DND-41 (cell line): ENCODE measurements at regions not wholly inside any gene's neighbourhood (a gene's known extent, or its start where the extent isn't known, plus 50 kb on each side); places are given as distances from the start of the nearest gene placed in this dataset.

Experiments
- ATAC-seq: fragments of 200-7000 bp; cut with Tn5 transposase; 3 replicates; pipeline ENCODE4 v1.9.1; 2021; ENCODE audit warnings: low read depth; ENCODE audit not compliant: insufficient read depth
- DNase-seq: peaks from one replicate; pipeline ENCODE4 v3.0.0-alpha.2; 2020
- H2AFZ ChIP-seq: 2 replicates; pipeline ENCODE4 v1.6.0; 2012; ENCODE audit warnings: low read depth, low read length
- H3K27ac ChIP-seq: 2 replicates; pipeline ENCODE4 v1.5.1; 2012; ENCODE audit warnings: low read length, inconsistent platforms
- H3K27me3 ChIP-seq: fragments of 200-600 bp; sonication (generic); 2 replicates; pipeline ENCODE4 v1.6.0; 2012; ENCODE audit warnings: low read length, mild to moderate bottlenecking, inconsistent platforms; ENCODE audit not compliant: insufficient read depth, poor library complexity
- H3K36me3 ChIP-seq: 2 replicates; pipeline ENCODE4 v1.5.1; 2012; ENCODE audit warnings: low read length, inconsistent platforms; ENCODE audit not compliant: insufficient read depth
- H3K4me1 ChIP-seq: 2 replicates; pipeline ENCODE4 v1.5.1; 2012; ENCODE audit warnings: mild to moderate bottlenecking, low read length; ENCODE audit not compliant: insufficient read depth
- H3K4me2 ChIP-seq: 2 replicates; pipeline ENCODE4 v1.6.0; 2012; ENCODE audit warnings: mild to moderate bottlenecking, moderate library complexity, low read length, inconsistent platforms; ENCODE audit not compliant: insufficient read depth
- H3K4me3 ChIP-seq, 2 experiments: fragments of 200-600 bp in 1 of 2; shearing (Covaris generic) in 1 of 2; 2 replicates each; pipeline ENCODE4 v1.5.1; 2012 to 2016; ENCODE audit warnings: inconsistent platforms in 2 of 2, low read length in 2 of 2, mild to moderate bottlenecking in 2 of 2, low read depth in 1 of 2, moderate library complexity in 1 of 2
- H3K79me2 ChIP-seq: 2 replicates; pipeline ENCODE4 v1.6.0; 2012; ENCODE audit warnings: low read length, inconsistent platforms; ENCODE audit not compliant: insufficient read depth
- H3K9ac ChIP-seq: 2 replicates; pipeline ENCODE4 v1.6.0; 2012; ENCODE audit warnings: low read depth, mild to moderate bottlenecking, inconsistent platforms, low read length, moderate library complexity
- H3K9me3 ChIP-seq: 2 replicates; pipeline ENCODE4 v1.5.1; 2012; ENCODE audit warnings: low read length, moderate library complexity, mild to moderate bottlenecking, inconsistent platforms; ENCODE audit not compliant: insufficient read depth, severe bottlenecking
- H4K20me1 ChIP-seq: 2 replicates; pipeline ENCODE4 v1.6.0; 2012; ENCODE audit warnings: low read length; ENCODE audit not compliant: insufficient read depth
- CTCF ChIP-seq: IDR thresholded peaks from 2 replicates; pipeline ENCODE4 v1.5.1; 2012; ENCODE audit warnings: borderline replicate concordance, low read length, moderate library complexity, mild to moderate bottlenecking; ENCODE audit not compliant: poor library complexity, severe bottlenecking; ENCODE audit errors: extremely low read depth
- EZH2 ChIP-seq: IDR thresholded peaks from 3 replicates; pipeline ENCODE4 v1.6.1; 2012; ENCODE audit warnings: borderline replicate concordance, low read depth, mild to moderate bottlenecking, moderate library complexity, low read length, inconsistent platforms; ENCODE audit not compliant: severe bottlenecking

GRCh38 chr5:68154119-68154857 is 61.3 kb upstream of the PIK3R1 start:
- no peak for TF ChIP-seq EZH2
- no peak for TF ChIP-seq CTCF

GRCh38 chr5:68151812-68152211 is 63.7 kb upstream of the PIK3R1 start:
- Histone ChIP-seq H3K9me3 (no peaks in the 10 kb centered on the region), H3K4me2 (no peak overlapping the region), H3K27me3 (no peaks in the 10 kb centered on the region), H4K20me1 (no peaks in the 10 kb centered on the region), H3K4me3 (no peak overlapping the region), H3K27ac (no peak overlapping the region), H3K9ac (no peak overlapping the region), H3K36me3 (no peaks in the 10 kb centered on the region), H2AFZ (no peak overlapping the region), H3K79me2 (no peaks in the 10 kb centered on the region), H3K4me1 (no peaks in the 10 kb centered on the region)
- TF ChIP-seq CTCF, result no peak
- DNase-seq, result no peak
- no peak for ATAC-seq

More at GRCh38 chr5:68154119-68154857, 61.3 kb upstream of the PIK3R1 start:
- ATAC-seq (no peak), DNase-seq (no peak)
- no peaks in the 10 kb centered on the region for H3K27me3 ChIP-seq
- H3K36me3 ChIP-seq, result no peaks in the 10 kb centered on the region
- no peak overlapping the region for H3K4me3 ChIP-seq
- H3K4me2 ChIP-seq, result no peak overlapping the region
- H3K27ac ChIP-seq, result no peak overlapping the region
- H2AFZ ChIP-seq, result no peak overlapping the region
- no peak overlapping the region for H3K9ac ChIP-seq
- H3K4me1 ChIP-seq, result no peaks in the 10 kb centered on the region
- no peaks in the 10 kb centered on the region for H3K9me3 ChIP-seq
- no peaks in the 10 kb centered on the region for H4K20me1 ChIP-seq
- no peaks in the 10 kb centered on the region for H3K79me2 ChIP-seq

DNA sequence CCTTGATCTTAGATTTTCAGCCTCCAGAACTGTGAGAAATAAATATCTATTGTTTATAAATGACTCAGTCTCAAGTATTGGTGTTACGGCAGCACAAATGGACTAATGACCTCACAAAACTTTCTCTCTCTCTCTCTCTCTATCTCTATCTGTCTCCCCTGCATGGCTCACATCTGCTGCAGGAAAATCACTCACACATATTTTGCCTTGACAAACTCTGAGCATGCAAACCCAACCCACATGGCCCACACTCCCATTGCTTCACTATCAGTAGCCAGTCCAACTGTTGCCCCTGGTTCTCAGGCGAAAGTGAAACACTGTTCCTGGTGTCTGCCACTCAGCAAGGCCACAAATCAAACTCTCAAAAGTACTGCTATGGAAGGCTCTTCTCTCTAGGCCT is 66.4 kb upstream of the PIK3R1 start:
- no peaks in the 10 kb centered on the region for H3K27me3 ChIP-seq

More for the DNA sequence above, 66.4 kb upstream of the PIK3R1 start:
- Histone ChIP-seq H3K9me3 (no peaks in the 10 kb centered on the region), H3K4me3 (no peak overlapping the region), H3K27ac (no peak overlapping the region), H4K20me1 (no peaks in the 10 kb centered on the region), H3K79me2 (no peaks in the 10 kb centered on the region), H3K4me2 (no peak overlapping the region), H2AFZ (no peak overlapping the region), H3K36me3 (no peaks in the 10 kb centered on the region), H3K4me1 (no peaks in the 10 kb centered on the region), H3K9ac (no peak overlapping the region)
- ATAC-seq (no peak), DNase-seq (no peak)
- TF ChIP-seq CTCF (no peak), EZH2 (no peak)
